ENCODE measurements at regions not wholly inside any gene's neighbourhood (a gene's known extent, or its start where the extent isn't known, plus 50 kb on each side); places are given as distances from the start of the nearest gene placed in this dataset.
"Not testable (repeated sequence)": the region's sequence is repeated elsewhere in the genome, so short reads cannot be mapped to it uniquely, and the experiment has no call there.

DNA sequence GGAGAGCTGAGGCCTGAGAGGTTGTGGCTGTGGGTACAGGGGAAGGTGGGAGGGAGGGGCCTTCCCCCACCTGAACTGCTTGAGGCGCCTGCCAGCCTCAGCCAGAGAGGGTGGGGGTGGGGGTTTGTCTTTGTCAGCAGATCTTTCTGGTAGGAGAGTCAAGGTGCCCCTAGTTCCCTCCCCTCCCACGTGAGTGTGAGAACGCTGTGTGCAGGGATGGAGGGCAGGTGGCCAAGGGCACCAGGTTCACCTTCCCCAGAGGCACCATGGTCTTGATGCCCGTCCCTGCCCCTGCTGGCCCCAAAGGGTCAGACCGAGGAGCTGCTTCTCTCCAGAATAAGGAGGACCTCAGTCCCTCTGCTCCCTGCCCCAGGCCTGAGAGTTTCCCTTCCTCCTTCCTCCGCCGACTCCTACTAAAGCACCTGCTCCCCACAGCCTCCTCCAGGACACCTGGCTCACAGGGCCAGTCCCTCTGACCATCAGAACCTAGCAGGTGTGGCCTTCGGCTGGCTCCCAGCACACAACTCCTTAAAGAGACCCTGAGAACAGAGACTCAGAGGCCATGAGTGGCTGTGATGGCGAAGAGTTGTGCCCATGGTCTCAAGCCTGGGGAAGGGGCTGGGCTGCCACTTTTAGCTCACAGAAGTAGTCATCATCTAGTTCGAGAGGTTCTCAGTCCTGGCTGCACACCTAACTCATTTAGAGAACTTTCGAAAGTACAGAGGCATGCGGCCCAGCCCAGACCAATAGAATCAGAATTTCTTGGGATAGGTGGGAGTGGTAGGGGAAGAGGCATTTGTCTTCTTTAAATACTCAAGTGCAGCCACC lies 113.2 kb upstream of the LHX1 start:
- no peak for DNase-seq

DNA sequence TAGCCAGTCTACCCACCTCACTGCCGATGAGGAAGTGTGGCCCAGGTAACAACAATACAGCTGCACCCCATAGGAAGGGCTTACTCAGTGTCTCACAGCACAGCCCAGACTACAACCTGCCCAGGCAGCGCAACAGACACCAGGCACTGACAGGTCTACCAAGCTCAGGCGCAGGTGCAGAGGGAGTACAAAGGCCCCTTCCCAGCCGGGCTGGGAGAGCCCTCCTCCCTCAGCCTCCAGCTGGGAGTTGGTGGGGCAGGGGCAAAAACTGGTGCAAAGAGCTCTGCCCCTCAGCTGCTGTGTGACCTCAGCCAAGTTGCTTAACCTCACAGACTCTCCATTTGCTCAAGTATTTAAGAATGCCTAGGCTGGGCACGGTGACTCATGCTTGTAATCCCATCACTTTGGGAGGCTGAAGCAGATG lies 112.6 kb upstream of the LHX1 start:
- no peak for DNase-seq

DNA sequence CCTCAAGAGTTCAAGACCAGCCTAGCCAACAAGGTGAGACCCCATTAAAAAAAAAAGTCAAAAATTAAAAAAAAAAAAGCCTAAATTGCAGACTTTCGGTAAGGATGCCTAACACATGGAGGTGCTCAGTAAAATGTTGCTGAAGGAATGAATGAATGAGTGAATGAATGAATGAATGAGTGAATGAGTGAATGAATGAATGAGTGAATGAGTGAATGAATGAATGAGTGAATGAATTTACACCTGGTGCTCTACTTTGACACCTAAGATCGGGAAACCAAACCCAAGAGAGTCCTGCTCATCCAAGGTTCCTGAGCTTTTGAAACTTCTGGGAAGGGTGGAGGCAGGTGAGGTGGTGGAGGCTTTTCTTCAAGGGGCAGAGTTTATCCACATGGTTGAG lies 112.2 kb upstream of the LHX1 start:
- DNase-seq, result no peak

DNA sequence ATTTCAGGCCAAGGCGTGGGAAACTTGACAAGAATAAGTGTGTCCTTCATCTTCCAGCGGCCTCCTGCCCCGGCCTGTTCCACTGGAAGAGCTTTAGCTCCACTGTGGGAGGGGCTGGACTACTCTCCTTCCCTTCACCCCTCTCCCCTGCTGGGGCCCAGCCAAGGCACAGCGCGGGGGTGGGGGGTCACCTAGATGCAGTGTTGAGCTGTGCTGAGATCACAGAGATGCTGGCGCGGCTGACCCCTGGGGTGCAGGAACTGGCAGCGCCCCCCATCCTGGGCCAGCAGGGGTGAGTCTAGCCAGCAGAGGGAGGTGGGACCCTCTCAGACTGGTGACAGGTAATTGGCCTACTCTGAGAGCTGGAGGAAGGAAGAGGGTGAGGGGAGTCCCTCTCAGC lies 111.8 kb upstream of the LHX1 start:
- DNase-seq, result no peak

DNA sequence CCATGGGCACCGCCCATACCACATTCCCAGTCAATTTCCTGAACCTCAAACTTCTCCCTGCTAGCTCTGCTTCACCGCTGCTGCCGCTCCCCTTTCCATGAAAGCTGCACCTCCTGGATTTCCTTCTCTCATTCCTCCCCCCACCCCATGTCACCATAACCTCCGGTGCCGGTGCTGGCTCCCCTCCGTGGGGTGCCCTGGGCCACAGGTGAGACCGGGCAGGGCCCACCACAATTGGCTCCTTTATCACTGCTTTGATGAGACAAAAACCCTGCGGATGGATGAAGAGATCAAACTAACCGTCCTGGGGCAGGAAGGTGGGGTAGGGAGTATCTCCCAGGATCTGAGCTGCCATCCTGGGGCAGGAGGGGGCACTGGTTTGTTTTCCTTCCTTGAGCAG lies 111.3 kb upstream of the LHX1 start:
- DNase-seq, result no peak

DNA sequence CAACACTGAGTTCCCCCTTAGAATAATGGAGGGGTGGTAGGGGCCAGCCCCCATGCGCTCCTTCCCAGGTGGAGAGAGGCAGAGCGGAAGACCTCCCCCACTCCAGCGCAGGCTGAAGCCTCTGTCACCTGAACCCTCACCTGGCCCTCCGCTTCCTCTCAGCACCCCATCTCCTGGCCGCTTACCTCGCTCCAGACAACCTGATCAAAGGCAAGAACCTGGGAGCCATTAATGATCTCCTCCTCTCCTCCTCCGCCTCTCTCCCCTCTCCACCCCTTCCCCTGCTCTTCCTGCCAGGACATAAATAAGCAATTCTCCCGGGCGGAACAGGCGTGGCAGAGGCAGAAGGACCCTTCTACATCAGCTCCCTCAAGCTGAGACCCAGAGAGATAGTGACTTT lies 110.2 kb upstream of the LHX1 start:
- no peak for DNase-seq

DNA sequence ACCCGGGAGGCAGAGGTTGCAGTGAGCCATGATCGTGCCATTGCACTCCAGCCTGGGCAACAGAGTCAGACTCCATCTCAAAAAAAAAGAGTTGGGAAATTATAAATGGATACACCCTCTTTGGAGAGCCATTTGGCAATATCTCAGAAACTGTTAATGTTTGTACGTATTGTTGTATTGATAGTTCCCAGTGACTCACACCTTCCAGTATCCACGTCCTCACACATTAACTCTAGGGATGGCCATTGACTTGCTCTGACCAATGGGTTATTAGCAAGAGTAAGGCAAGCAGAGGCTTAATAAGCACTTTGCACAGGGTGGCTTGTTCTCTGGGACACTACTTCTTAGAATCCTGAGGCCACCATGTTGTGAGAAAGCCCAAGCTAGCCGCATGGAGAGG lies 107.6 kb upstream of the LHX1 start:
- no peak for DNase-seq

DNA sequence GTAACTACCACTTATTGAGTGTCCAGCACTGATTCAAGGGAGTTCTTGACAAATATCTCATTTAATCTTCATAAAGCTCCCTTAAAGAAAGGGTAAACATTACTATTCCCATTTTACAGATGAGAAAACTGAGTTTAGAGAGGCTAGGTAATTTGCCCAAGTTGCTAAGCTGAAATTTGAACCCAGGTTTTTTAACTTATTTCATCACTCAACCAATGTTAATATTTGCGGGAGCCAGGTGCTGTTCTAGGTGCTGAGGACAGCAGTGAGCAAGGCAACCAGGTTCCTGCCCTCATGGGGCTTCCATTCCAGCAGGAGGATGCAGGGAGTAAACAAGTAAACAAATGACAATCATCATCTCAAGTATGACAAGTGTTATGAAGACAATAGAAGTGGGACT lies 104.0 kb upstream of the LHX1 start:
- no peak for DNase-seq

DNA sequence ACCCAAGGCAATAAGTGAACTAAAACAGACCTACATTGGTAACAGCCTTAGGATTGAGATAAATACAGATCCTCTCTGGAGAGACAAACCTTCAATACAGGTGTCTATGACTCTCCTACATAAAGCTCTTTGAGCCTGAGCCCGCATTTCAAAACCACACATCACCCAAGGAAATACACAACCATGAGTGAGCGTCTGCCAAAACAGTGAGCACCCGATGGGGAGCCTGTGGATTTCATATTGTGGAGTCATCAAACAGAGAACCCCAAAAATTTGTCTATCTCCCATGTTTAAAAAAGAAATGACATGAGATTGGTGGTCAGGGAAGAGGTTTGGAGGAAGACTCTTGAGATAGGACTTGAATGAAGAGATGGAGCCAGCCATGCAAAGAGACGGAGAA lies 102.2 kb upstream of the LHX1 start:
- DNase-seq, result no peak

DNA sequence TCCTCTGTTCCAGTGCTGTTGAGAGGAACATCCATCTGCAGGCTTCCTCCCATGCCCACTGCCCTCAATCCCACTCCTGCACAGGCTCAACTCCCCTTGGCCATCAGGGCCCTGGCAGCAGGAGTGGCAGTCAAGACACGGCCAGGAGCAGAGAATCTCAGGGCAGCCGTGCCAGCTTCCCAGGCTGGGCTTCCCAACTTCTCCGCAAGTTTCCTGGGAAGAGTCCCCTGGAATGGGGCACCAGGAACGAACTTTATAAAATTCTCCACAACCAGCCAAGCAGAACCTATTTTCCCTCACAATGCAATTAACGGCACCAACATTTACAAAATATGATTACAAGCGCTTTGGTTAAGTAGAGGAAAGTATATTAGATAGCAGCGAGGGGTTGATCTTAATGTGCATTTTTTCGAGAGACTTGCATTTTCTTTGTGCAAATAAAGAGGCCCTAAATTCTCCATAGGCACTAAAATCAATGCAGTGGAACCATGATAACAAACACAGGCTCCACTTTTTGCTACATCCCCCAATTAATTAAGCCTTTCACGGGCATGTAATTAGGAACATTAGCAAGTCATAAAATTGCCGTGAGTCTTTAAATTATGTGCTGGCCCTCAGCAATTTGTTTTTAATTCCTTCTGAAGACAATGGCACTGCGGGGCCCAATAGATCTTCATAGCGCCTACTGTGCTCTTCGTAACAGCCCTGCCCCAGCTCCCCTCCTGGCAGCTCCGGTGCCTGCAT lies 99.9 kb upstream of the LHX1 start:
- no peak for DNase-seq

DNA sequence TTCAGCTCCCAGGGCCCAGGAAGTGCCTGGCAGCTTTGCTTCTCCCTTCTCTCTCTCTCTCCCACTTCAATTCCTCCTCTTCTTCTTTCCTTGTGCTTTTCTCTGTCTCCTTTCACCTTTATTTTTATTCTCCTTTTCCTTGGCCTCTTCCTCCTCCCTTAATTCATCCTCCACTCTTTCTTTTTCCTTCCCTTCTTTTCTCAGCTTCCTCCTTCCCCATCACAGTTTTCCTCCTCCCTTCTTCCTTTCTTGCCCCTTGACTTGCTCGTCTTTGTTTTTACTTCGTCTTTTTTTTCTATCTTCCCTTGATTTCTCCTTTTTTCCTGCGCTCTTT lies 99.4 kb upstream of the LHX1 start:
- DNase-seq, result no peak

DNA sequence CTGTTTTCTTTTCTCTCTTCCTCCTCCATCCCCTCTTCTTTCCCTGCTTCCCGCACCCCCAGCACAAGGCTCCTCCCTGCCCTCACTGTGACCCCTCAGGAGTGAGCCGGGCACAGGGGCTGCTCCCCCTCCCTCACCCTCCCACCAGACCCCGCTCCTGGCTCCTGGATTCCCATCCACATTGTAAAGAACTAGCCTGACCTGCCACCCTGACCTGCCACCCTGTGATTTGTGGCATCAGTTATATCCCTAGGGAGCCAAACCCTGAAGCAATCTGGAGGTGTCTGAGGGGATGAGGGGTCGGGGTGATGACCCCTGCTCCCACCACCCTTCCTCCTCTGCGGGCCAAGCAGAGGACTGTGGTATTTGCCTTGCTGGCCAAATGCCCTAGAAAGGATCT lies 98.0 kb upstream of the LHX1 start:
- no peak for DNase-seq

DNA sequence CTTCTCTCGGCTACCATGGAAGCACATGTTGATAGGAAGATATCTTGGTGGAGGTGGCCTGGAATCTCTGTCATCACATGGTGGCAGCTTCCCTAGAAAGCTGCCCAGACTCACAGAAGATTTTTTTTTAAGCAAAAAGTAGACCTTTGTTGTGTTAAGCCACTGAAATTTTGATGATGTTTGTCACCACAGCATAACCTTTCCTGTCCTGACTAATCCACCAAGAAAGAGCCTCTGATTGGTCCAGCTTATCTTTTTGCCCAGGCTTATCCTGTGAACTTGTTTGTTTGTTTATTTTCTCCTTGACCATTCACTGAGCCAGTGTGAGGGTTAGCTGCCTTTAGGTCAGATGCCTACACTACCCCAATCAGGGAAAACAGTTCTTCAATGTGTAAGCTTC lies 96.5 kb upstream of the LHX1 start:
- DNase-seq, result no peak

DNA sequence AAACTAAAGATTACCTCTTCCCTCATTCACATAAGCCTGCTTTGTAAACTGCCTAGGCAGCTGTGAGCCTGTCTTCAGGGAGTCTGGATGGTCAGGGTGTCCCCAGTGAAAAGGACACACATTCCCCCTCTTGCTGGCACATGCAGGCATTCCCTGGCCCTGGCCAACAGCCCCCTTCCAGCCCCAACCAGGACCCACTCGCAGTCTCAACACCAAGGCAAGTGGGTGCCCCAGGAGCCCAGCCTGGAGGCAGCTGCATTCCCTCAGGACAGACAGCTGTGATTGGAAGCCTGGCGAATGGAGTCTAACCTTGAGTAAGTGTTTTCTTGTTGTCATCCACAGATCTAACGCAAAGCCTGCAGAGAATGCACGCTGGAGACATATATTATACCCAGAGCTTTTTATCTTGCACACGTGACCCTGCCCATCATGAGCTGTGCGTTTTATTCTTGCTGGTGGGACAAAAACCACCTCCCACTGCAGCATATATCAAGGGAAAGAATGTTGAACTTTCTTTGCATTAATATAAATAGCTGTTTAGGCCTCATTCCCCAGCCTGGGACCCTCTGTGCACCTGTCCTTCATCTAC lies 95.0 kb upstream of the LHX1 start:
- no peak for DNase-seq

DNA sequence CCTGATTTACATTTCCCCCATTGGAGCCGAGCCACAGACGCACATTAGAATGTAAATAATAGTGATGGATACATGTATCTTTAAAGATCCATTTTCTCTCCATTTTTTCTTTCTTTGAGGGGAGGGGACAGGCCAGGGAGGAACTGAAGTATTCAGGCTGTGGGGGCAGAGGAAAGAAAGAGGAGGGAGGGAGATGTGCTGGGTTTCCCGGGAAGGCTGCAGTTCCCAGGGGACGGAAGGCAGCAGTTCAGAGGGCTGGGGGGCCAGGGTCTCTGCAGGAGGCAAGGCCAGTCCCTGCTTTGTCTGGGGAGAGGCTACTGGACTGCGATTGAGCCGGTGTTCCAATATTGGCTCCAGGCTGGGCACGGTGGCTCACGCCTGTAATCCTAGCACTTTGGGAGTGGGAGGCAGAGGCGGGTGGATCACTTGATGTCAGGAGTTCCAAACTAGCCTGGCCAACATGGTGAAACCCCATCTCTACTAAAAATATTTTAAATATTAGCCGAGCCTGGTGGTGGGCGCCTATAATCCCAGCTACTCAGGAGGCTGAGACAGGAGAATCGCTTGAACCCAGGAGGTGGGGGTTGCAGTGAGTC lies 94.2 kb upstream of the LHX1 start:
- DNase-seq, result no peak

DNA sequence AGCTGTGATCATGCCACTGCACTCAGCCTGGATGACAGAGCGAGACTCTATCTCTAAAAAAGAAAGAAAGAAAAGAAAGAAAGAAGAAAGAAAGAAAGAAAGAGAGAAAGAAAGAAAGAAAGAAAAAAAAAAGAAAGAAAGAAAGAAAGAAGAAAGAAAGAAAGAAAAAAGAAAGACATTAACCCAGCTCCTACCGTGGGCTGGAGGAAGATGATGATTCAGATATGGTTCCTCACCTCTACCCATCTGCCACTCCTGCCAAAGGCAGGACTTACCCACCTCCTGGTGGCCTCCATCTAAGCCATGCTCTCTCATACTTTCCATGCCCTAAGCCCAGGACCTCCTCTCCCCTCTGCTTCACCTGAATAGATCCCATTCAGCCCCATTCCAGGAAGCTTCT lies 93.3 kb upstream of the LHX1 start:
- DNase-seq, result no peak

DNA sequence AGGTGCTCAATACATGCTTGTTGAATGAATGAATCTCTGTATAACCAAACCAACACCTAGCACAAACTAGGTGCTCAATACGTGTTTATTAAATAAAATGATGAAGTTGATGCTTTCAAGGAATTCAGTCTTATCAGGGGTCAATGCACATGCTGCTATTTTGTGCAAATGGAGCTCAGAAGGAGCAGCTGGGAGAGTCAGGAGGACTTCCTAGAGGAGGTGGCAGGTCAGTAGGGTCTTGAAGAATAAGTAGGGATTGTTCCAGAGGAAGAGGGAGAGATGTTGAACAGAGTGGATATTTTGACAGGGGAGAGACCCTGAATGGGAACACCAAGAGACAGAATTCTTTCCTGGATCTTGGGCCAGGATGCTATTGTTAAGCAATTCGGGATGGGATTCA lies 92.7 kb upstream of the LHX1 start:
- DNase-seq, result no peak

DNA sequence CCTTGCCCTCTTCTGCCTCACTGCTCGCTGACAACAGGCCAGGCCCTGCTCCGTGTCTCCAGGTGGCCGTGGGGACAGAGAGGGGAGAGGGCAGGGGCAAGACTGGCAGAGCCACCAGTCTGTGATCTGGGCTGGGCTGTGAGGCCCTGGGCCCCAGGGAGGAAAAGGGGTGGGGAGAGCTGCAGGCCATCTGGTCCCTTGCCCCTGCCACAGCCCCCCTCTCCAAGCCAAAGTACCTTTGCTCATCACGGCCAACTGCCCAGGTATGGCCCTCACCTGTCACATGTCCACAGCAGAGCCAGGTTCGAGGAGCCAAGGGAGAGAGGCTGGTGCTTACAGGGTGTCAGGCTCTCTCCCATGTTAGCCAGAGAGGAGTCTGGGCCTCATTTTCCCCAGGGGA lies 91.4 kb upstream of the LHX1 start:
- DNase-seq, result no peak

DNA sequence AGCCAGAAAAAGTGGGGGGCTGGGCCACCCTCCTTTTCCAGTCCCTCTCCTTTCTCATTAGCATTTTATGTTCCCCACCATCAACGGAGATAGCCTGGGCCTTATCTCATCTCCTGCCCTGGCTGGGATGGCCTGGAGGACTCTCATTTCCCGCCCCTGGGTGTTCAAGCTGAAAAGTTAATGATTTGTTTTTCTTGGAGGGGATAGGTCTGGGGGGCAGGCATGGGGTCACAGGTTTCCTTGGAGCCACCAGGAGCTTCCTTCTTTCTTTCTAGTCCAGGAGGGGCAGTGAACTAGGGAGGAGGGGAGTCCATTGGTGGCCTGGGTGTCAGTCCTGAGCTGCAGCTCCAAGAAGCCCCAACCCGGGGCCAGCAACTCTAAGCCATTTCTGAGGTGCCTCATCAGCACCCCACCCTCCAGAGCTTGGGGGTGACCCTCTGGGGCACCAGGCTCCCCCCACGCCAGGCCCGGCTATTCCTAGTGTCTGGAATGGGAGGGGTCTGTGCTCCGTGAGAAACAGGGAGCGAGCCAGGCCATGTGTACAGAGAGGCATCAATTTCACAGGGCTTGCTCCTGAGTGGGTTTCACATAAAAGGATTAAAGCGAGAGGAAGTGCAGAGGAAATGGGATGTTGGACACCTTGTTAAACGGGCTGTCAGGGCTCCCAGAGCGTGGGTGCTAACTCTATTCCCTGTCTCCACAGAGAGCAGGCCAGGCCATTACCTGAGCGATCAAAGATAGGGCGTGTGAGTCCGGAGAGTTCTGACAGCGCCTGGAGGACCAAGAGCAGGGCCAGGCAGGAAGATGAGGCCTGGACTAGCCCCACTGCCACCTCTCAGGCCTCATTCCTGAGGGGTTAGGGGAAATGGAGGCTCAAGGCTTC lies 90.6 kb upstream of the LHX1 start:
- no peak for DNase-seq

DNA sequence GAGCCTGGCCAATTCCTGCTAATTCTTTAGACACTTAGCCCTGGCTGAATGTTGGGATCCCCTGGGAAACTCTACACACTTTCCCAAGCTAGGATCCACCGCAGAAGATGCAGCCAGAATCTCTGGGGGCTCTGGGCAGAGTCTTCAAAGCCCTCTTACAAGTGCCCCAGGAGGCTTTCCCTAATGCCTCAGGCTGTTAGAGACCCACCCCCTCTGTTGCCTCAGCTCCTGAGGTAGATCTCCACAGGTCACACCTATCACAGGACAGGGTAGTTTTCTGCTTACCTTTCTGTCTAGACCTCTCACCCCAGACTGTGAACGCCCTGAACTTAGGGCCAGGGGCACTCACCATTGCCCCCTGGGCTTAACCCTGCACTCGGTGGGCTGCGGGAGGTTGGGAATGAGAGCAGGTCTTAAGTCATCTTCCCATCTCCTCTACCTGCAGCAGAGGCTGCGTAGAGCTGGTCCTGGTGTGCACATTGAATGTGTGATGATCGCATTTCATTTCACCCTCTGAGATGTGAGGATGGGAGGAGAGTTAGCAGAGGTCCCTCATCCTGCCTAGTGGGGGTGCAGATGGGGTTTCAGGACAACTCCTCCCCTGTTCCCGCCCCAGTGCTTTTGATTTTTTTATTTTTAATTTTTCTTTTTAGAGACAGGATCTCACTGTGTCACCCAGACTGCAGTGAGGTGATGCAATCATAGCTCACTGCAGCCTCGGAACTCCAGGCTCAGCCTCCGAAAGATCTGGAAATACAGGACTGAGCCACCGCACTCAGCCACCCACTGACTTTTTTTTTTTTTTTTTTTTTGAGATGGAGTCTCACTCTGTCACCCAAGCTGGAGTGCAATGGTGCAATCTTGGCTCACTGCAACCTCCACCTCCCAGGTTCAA lies 89.0 kb upstream of the LHX1 start:
- no peak for DNase-seq

DNA sequence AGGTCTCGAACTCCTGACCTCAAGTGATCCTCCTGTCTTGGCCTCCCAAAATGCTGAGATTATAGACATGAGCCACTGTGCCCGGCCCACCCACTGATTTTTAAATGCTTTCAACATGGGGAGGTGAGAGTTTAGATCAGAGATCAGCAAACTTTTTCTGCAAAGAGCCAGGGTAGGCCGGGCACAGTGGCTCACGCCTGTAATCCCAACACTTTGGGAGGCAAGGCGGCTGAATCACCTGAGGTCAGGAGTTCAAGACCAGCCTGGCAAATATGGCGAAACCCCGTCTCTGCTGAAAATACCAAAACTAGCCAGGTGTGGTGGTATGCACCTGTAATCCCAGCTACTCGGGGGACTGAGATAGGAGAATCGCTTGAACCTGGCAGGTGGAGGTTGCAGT lies 88.3 kb upstream of the LHX1 start:
- not testable (repeated sequence) for DNase-seq

DNA sequence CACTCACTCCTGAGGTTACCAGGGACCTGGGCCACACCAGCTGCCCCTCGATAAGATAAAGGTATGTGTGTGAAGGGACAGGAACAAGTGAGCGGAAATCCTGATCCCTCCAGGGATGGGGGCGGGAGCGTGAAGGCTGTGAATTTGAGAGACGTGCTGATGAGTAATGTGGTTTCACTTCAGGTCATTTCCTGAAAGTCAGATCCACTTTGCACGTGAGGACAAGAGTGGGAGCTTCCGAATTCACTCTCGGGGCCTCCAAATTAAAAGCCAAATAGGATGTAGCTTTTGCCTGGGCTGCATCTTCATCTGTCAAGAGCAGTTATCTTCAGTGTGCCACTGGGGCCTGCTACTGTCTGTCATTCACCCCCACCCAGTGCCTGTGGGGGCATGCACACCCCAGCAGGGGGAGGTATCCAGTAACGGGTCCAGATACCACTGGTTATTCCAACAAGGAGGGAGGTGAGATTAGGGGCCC lies 87.4 kb upstream of the LHX1 start:
- DNase-seq, result no peak
